Mucosa of rectum (tissue), 2 donors: ENCODE measurements at regions not wholly inside any gene's neighbourhood (a gene's known extent, or its start where the extent isn't known, plus 50 kb on each side); places are given as distances from the start of the nearest gene placed in this dataset.

Source experiments
- H3K27ac ChIP-seq, 2 donors: one replicate each; pipeline ENCODE4 v1.7.0; 2013; ENCODE audit warnings: inconsistent platforms in 2 of 2, low read depth in 2 of 2, low read length in 2 of 2
- H3K27me3 ChIP-seq, 2 donors: one replicate each; pipeline ENCODE4 v1.7.0; 2013; ENCODE audit warnings: low read length in 2 of 2; ENCODE audit not compliant: control insufficient read depth in 2 of 2, insufficient read depth in 2 of 2
- H3K36me3 ChIP-seq, 2 donors: one replicate each; pipeline ENCODE4 v1.7.0; 2013; ENCODE audit warnings: low read length in 2 of 2; ENCODE audit not compliant: control insufficient read depth in 2 of 2, insufficient read depth in 2 of 2
- H3K4me1 ChIP-seq, 2 donors: one replicate each; pipeline ENCODE4 v1.7.0; 2013; ENCODE audit warnings: low read length in 2 of 2, mild to moderate bottlenecking in 1 of 2; ENCODE audit not compliant: control insufficient read depth in 2 of 2, insufficient read depth in 2 of 2
- H3K4me3 ChIP-seq, 2 donors: one replicate each; pipeline ENCODE4 v1.7.0; 2013; ENCODE audit warnings: low read length in 2 of 2
- H3K9ac ChIP-seq, 2 donors: one replicate each; pipeline ENCODE4 v1.7.0; 2013; ENCODE audit warnings: low read length in 2 of 2, low read depth in 1 of 2, mild to moderate bottlenecking in 1 of 2
- H3K9me3 ChIP-seq, 2 donors: one replicate each; pipeline ENCODE4 v1.7.0; 2013; ENCODE audit warnings: low read length in 2 of 2; ENCODE audit not compliant: control insufficient read depth in 2 of 2
- donor health status: healthy.
- donor health status: Normal muscosa, but diverticular disease.

DNA sequence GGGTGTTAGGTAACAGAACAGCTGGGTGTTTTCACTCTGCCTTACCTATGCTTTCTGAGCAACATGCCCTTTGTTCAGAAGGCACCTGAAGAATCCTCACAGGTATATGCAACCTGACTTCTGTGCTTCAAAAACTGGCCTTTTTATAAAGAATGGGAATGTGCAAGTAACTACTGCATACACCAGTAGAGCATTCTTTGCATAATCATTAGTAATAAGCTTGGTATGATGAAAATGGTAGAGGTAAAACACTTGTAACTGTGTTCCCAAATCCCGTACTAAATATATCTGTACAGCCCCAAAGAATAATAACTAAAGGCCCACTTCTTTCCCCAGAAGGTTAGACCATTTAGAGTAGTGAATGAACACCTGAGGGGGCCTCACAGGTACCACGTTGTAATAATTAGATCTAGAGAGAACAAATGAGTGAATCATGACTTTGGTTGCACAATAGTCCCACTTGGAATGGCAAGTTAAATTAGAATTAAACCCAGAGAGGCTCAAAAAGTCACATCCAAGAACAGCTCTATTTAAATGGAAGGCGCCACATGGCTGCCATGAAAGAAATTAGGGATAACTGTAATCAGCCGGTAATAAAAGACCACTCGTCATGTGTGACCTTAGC, 413.9 kb downstream of the KLF12 start:
- Histone ChIP-seq H3K27me3 (no peaks in the 10 kb centered on the region), H3K9me3 (no peaks in the 10 kb centered on the region), H3K4me1 (peaks cover 2 to 24% of the 10 kb centered on the region in 2 donors), H3K27ac (no peak overlapping the region), H3K36me3 (no peaks in the 10 kb centered on the region), H3K4me3 (no peak overlapping the region), H3K9ac (no peak overlapping the region)

DNA sequence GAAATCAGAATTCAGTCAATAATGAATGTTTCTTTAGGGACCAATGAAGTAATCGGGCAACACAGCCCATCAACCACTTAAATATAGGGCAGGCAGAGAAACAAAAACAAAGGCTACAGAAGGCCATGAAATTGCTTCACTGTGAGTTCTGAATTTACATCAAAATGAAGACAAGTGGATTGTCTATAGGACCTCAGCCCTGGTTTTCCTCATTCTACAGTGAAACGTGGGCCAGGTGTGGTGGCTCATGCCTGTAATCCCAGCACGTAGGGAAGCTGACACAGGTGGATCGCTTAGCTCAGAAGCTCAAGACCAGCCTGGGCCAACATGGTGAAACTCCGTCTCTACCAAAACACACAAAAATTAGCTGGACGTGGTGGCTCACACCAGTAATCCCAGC, 416.0 kb downstream of the KLF12 start:
- H3K4me3 ChIP-seq = no peak overlapping the region
- no peaks in the 10 kb centered on the region for H3K27me3 ChIP-seq
- H3K27ac ChIP-seq = no peak overlapping the region
- no peak overlapping the region for H3K9ac ChIP-seq
- H3K4me1 ChIP-seq = peaks cover 2 to 27% of the 10 kb centered on the region in 2 donors
- H3K9me3 ChIP-seq = no peaks in the 10 kb centered on the region
- H3K36me3 ChIP-seq = peaks cover 0 to 2% of the 10 kb centered on the region in 2 donors

DNA sequence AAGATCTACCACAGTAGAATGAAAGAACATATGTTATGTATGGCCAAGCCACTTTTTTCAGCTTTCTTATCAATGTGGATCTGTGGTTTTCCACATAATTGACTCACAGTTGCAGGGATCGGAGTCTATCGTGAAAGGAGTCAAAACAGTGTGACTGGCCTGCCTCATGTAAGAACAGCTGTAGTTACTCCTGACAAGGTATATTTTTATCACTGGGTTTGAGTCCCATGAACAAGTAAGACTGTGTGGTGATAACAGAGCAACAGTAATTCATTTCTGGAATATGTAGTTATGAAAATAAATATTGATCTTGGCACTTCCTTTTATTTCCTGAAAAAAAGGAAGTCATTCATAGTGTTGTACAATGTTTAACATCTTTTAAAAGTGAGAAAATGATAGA, 416.6 kb downstream of the KLF12 start:
- Histone ChIP-seq H3K9me3 (no peaks in the 10 kb centered on the region), H3K4me3 (peak overlapping the region; percentile 14 to 36), H3K27me3 (no peaks in the 10 kb centered on the region), H3K9ac (no peak overlapping the region), H3K4me1 (peaks cover 2 to 27% of the 10 kb centered on the region in 2 donors), H3K27ac (peak overlapping the region in 1 of 2 donors; percentile 61), H3K36me3 (peaks cover 0 to 2% of the 10 kb centered on the region in 2 donors)

DNA sequence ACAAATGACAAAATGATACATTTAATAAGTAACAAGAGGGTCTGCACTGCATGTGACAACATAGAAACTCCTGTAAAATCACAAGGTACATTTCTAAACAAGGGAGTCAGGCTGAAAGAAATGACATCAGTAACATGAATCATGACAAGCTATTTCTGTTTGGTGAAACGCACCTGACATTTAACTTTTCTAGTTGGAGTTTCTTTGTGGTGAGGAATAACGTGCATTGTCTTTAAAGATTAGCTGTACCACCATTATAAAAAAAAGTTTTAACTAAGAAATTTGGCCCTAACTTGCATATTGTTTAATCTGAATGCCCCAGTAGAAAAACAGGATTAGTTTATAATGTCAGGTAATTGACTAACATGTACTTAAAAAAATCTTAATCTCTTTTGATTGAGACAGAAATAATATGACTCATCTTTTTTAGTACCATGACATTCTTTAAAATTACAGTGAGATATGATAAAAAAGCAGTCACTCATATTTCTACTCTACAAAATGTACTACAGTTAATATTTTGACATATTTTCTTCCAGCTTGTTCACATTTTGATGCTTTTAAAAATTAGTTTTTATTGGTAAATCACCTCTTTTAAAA, 418.2 kb downstream of the KLF12 start:
- H3K4me3 ChIP-seq = peak overlapping the region in 1 of 2 donors; percentile 4
- H3K27me3 ChIP-seq = no peaks in the 10 kb centered on the region
- peaks cover 2 to 25% of the 10 kb centered on the region in 2 donors for H3K4me1 ChIP-seq
- peaks cover 0 to 2% of the 10 kb centered on the region in 2 donors for H3K36me3 ChIP-seq
- H3K9ac ChIP-seq = no peak overlapping the region
- no peaks in the 10 kb centered on the region for H3K9me3 ChIP-seq
- H3K27ac ChIP-seq = peak overlapping the region in 1 of 2 donors; percentile 6

DNA sequence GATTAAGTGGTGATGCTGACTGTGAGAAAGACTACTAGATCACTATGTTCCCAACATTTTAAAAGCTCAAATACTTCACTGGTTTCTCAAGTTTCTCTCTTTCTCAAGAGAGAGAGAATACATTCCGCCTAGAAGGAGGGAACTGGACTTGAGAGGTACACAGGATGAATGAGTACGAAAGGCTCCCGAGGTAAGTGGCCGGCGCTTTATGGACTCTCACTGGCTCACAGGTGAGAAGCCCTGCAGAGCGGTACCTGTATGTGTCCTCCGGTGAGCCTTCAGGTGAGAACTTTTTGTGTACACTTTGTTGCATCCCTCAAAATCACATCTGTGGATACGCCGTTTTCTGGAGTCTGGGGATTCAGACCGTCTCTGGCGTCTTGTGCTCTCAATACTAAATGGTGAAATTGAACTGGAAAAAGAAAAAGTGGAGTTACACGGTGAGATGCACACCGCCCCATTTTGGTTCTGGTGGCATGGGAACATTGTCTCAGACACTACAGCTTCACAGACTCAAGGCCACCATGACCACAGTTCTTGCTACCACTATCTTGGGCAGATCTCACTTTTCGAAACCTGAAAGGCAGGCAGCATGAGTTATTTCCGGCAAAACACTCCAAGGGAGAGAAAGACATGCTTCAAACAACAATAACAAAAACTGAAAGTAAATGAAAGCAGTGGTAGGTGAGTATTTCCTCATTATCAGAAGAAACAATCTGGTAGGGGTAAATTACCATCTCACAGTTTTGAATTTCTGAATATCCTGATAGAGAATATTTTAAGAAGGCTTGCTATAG, 418.9 kb downstream of the KLF12 start:
- H3K27ac ChIP-seq = peak overlapping the region in 1 of 2 donors; percentile 6

DNA sequence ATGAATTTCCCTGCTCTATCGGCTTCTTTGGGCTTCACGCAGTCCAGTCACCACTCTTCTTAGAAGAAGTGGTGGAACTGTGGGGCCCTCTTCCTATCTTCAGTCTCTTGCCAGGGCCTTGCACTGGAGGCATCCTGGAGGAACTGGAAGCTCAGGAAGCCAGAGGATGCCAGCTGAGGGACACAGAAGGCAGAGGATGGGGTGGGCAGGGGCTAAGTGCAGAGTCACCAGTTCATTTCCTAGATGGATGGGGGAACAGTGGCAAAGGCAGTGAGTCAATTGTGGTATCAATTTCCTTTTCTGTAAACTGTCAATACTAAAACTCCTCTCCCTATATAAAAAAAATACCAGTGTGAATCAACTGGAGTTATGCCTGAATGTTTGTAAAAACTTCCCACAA, 419.7 kb downstream of the KLF12 start:
- no peaks in the 10 kb centered on the region for H3K27me3 ChIP-seq
- H3K9me3 ChIP-seq = no peaks in the 10 kb centered on the region
- peaks cover 2 to 25% of the 10 kb centered on the region in 2 donors for H3K4me1 ChIP-seq
- H3K4me3 ChIP-seq = no peak overlapping the region
- no peak overlapping the region for H3K9ac ChIP-seq
- H3K36me3 ChIP-seq = peaks cover 0 to 2% of the 10 kb centered on the region in 2 donors
- no peak overlapping the region for H3K27ac ChIP-seq

More for the DNA sequence above, 418.9 kb downstream of the KLF12 start:
- H3K9me3 ChIP-seq = no peaks in the 10 kb centered on the region
- no peak overlapping the region for H3K4me3 ChIP-seq
- no peak overlapping the region for H3K9ac ChIP-seq
- H3K36me3 ChIP-seq = peaks cover 0 to 2% of the 10 kb centered on the region in 2 donors
- no peaks in the 10 kb centered on the region for H3K27me3 ChIP-seq
- peaks cover 2 to 25% of the 10 kb centered on the region in 2 donors for H3K4me1 ChIP-seq

DNA sequence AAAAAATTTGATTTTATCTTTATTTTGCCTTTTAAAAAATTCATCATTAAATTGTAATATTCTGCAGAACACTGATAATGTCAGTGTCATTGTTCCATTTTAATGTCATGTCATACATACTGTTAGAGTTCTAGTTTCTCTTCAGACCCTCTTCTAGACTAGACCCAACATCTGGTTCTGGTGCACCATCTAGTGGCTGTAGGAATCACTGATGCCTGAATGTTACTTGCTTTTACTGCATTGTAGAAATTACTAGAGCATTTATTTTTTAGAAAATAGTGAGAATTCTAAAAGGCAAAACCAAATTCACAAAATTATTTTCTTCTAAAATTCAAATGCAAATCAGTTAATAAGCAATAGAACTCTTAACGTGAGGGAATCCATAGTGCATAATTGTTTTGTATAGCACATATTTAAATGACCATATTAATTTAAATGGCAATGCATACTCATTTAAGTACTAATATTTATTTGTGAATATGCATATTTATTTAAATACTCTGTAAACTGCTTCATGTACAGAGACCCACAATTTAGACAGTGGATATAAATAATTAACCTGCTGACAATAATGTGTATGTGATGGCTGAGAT, 425.7 kb downstream of the KLF12 start:
- Histone ChIP-seq H3K4me3 (no peak overlapping the region), H3K27me3 (no peaks in the 10 kb centered on the region), H3K9me3 (no peaks in the 10 kb centered on the region), H3K9ac (no peak overlapping the region), H3K27ac (no peak overlapping the region), H3K4me1 (peaks cover 0 to 9% of the 10 kb centered on the region in 2 donors), H3K36me3 (peaks cover 0 to 3% of the 10 kb centered on the region in 2 donors)

DNA sequence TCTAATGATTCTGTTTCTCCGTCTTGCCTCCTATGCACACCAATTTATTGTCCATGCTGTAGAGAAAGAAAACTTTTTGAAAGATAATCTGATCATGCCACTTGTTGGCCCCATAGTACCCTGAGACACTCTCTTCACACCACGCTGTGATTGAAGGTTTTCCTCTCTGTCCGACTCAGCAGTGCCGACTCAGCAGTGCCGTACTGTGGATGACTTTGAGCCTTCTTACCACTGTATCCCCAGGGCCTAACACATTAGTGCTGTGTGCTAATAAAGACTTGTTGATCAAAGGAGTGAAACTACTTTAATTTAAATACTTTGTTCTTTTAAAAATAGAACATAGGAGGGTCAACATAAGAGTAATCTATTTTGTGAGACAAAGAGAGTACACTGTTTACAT, 429.6 kb downstream of the KLF12 start:
- peaks cover 0 to 9% of the 10 kb centered on the region in 2 donors for H3K4me1 ChIP-seq
- no peak overlapping the region for H3K9ac ChIP-seq
- H3K27ac ChIP-seq = no peak overlapping the region

DNA sequence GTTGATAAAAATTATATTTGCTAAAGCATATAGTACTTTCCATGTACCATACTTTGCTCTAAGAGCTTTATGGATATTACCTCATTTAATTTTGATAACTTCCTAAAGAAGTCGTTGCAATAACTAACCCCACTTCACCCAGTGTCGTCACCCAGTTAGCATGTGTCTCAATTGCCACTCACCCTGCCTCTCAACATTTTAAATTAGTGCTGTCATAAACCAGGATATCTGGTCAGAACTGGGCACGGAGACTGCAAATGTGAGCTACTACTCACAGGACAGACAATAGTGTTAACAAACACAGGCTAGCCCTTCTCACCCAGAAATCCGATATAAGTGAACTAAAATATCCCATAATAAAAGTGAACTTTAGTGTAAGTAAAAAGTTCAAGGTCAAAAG, 430.6 kb downstream of the KLF12 start:
- Histone ChIP-seq H3K9me3 (no peaks in the 10 kb centered on the region), H3K27ac (no peak overlapping the region), H3K9ac (no peak overlapping the region)

More for the DNA sequence above, 429.6 kb downstream of the KLF12 start:
- Histone ChIP-seq H3K4me3 (no peak overlapping the region), H3K27me3 (no peaks in the 10 kb centered on the region), H3K36me3 (peaks cover 0 to 3% of the 10 kb centered on the region in 2 donors), H3K9me3 (no peaks in the 10 kb centered on the region)

More for the DNA sequence above, 430.6 kb downstream of the KLF12 start:
- no peaks in the 10 kb centered on the region for H3K27me3 ChIP-seq
- H3K36me3 ChIP-seq = peaks cover 0 to 3% of the 10 kb centered on the region in 2 donors
- H3K4me1 ChIP-seq = peaks cover 0 to 9% of the 10 kb centered on the region in 2 donors
- no peak overlapping the region for H3K4me3 ChIP-seq
